Fibroblast of pulmonary artery (primary cell): ENCODE measurements at regions not wholly inside any gene's neighbourhood (a gene's known extent, or its start where the extent isn't known, plus 50 kb on each side); places are given as distances from the start of the nearest gene placed in this dataset.

ENCODE experiments used
- DNase-seq: peaks from one replicate; pipeline ENCODE4 v3.0.0-alpha.2; 2010; ENCODE audit warnings: low read depth
- H3K4me3 ChIP-seq: replicated peaks from 2 replicates; pipeline ENCODE4 v1.5.1; 2011; ENCODE audit warnings: low read depth, mild to moderate bottlenecking, control low read depth, low read length, moderate library complexity
- TF ChIP-seq, protein P1 (sequence below): IDR thresholded peaks from 2 replicates; pipeline ENCODE4 v1.5.1; 2011; ENCODE audit warnings: mild to moderate bottlenecking, control low read depth, low read length, inconsistent platforms; ENCODE audit errors: missing control alignments

DNA sequence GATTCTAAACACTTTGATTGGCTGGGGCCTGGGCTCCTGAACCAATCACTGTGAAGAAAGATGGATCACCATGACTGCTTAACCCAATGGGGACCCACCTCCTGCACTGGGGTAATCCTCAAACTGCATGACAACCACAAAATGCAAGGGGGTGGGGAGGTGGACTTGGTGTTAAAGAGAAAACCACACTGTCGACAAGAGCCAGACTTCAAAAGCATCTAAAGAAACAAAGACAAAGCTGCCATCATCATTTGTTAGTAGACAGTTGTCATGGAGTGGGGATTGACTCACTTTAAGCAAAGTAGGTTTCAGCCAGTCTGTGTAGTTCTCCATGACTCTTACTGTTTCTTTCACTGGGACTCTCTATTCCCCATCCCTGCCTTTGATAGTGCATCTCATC is 433.8 kb downstream of the PLPP3 start:
- TF ChIP-seq, protein P1, sequence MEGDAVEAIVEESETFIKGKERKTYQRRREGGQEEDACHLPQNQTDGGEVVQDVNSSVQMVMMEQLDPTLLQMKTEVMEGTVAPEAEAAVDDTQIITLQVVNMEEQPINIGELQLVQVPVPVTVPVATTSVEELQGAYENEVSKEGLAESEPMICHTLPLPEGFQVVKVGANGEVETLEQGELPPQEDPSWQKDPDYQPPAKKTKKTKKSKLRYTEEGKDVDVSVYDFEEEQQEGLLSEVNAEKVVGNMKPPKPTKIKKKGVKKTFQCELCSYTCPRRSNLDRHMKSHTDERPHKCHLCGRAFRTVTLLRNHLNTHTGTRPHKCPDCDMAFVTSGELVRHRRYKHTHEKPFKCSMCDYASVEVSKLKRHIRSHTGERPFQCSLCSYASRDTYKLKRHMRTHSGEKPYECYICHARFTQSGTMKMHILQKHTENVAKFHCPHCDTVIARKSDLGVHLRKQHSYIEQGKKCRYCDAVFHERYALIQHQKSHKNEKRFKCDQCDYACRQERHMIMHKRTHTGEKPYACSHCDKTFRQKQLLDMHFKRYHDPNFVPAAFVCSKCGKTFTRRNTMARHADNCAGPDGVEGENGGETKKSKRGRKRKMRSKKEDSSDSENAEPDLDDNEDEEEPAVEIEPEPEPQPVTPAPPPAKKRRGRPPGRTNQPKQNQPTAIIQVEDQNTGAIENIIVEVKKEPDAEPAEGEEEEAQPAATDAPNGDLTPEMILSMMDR: no peak
- no peak for DNase-seq

DNA sequence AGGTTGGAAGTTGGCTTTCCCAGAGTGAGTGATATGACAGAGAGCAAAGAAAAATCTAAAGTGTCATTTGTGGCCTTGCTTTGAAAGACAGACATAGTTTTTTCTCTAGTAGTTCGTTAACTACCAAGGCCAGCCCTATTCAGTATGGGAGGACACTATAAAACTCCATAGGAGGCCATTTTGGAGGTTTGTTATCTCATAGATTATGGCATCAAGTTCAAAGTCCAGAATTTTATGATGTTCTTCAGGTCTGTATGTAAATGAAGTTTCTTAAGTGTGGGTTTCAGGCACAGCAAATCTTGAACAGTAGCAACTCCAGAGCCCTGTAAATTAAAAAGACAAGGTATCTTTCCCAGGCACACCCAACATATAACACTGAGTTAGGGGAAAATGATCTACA is 437.1 kb downstream of the PLPP3 start:
- DNase-seq: no peak
- TF ChIP-seq, protein P1: no peak
- H3K4me3 ChIP-seq: no peak overlapping the region

More for the DNA sequence above, 433.8 kb downstream of the PLPP3 start:
- no peak overlapping the region for H3K4me3 ChIP-seq

DNA sequence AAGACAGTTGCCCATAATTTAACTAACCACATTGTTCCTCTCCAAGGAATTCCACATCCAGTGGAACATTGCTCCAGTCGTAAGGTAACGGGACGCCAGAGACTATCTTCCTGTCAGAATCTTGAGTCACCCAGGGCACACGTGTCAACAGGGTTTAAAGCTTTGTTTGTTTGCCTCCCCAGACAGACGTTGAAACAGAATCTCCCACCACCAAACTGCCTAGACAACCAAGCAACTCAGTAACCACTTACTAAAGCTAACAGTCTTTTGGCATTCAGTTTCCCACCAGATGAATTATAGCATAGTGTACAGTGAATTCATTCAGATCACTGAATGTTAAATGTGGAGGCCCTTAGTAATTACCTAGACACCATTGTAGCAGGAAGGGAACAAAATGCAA is 439.5 kb downstream of the PLPP3 start:
- TF ChIP-seq, protein P1: no peak
- no peak overlapping the region for H3K4me3 ChIP-seq
- no peak for DNase-seq

DNA sequence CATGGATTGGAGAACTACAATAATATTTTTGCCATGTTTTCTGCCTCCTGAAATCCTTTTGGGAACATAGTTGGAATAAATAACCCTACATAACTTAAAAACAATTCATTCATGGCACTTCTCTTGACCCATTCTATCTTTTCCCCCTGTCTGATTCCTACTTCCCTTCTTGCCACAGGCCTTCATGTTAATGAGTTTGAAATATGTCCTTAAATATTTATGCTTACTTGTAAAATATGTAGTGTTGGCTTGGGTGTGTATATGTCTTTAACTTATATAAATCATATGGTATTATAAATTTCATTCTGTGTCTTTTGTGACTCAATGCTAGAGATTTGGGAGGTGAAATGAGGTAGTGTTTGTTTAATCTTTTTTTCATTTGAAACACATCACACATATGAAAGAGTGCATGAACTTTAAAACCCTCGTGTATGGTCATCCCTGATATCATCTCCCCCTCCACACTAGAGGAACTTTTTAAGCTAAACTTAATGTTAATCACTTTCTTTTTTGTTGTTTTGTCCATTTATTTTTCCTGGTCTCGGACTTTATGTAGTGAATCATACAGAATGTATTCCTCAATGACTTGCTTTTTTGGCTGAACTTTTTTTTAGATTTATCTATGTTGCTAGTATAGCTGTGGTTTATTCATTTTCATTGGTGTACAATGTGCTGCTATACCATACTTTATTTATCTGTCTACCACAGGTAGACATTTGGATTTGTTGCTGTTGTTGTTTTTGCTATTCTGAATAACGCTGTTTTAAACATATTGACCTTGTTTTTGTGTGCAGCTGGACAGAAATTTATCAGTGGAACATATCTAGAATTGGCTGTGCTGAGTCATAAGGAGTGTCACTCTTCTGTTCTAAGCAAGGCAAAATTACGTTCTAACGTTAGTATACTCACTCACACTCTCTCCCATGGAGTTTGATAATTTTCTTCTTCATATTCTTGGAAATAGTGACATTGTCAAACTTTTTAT is 441.6 kb downstream of the PLPP3 start:
- peak; percentile 53 for DNase-seq
- TF ChIP-seq, protein P1: no peak
- H3K4me3 ChIP-seq: no peak overlapping the region

DNA sequence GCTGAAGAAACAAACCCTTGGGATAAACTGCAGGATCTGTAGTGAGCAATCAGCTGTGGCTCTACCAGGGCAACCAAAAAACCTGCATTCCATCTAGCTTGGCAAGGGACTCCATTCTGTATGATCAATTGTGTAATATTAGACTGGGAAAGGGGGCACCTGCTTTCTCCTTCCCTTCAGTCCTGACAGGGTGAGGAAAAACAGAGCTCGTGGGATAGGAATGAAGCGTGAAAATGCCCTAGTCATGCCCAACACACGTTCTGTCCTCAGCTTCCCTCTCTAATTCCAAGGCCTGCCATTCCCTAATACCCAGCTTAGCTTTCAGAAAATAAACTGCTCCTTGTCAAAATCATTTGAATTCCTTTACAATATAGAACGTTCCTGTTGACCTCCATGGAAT is 442.3 kb downstream of the PLPP3 start:
- TF ChIP-seq, protein P1: no peak
- H3K4me3 ChIP-seq: no peak overlapping the region
- no peak for DNase-seq

DNA sequence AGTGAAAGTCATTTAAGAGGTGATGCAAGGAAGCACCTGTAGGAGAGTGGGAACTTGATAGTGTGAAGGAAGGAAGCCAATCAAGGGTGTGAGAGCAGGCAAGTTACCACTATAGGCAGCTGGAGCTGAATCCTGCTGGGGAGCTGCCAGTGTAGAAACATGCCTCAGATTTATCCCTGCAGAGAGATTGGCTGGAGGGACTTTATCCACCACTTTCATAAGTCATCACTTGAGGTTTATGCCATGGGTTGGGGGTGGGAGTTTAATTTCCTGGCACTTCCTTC is 443.6 kb downstream of the PLPP3 start:
- TF ChIP-seq, protein P1: no peak
- no peak overlapping the region for H3K4me3 ChIP-seq
- DNase-seq: no peak
